RWPE1 (cell line): ENCODE measurements at regions not wholly inside any gene's neighbourhood (a gene's known extent, or its start where the extent isn't known, plus 50 kb on each side); places are given as distances from the start of the nearest gene placed in this dataset.
A peak's percentile ranks its signal among the peaks of the same experiment; 100 is the strongest.

ENCODE experiments used
- CTCF ChIA-PET: fragments of 350-600 bp; sonication (Branson Sonifier 250); formaldehyde crosslinking; extraction: SDS; loops from one replicate; lab custom pipeline; 2021; lab: Yijun Ruan, JAX
- POLR2A ChIA-PET: fragments of 400-600 bp; formaldehyde crosslinking; extraction: SDS; loops from one replicate; lab custom pipeline; 2020; ENCODE audit warnings: antibody characterized with exemption; ENCODE audit not compliant: low non-redundant PET; lab: Yijun Ruan, JAX
- DNase-seq: peaks from one replicate; pipeline ENCODE4 v3.0.0; 2012; ENCODE audit warnings: low spot score
- H3K27ac ChIP-seq: fragments of 450-650 bp; 2 replicates; pipeline ENCODE4 v1.5.1; 2017
- CTCF ChIP-seq: fragments of 450-650 bp; conservative IDR thresholded peaks from 2 replicates; pipeline ENCODE4 v1.5.1; 2017; ENCODE audit warnings: low read depth, mild to moderate bottlenecking

GRCh38 chr2:75276093-75277029 lies 77.0 kb upstream of the TACR1 start:
- peak; percentile 37 for DNase-seq
- ChIA-PET POLR2A (no interaction called here), CTCF (interaction anchor here (0.6 to 0.7 kb wide), 4 partner anchors 38 to 586 kb away, joined by 3 to 4 read pairs (median 3); no protein-coding TSS in a partner anchor)
- no peak overlapping the region for H3K27ac ChIP-seq
- TF ChIP-seq CTCF: no peak

DNA sequence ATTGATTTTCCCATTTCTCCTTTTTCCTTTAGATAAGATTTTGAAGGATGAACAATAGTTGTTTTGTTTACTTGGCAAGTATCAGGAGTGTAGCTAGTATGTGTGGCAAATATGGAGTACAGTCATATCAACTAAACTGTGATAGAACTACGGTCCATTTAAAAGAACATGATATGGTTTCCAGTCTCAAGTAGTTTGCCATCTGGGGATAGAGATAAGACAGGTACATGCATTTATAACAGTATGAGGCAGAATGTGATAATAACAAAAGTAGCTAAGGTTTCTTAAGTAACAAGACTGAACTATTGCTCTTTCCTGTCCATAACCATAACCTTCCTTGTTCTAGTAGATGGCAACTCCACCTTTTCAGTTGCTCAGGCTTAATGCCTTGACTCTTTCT lies 75.6 kb upstream of the TACR1 start:
- TF ChIP-seq CTCF: no peak
- POLR2A ChIA-PET: no interaction called here
- no peak overlapping the region for H3K27ac ChIP-seq
- DNase-seq: no peak
- CTCF ChIA-PET: no interaction called here

DNA sequence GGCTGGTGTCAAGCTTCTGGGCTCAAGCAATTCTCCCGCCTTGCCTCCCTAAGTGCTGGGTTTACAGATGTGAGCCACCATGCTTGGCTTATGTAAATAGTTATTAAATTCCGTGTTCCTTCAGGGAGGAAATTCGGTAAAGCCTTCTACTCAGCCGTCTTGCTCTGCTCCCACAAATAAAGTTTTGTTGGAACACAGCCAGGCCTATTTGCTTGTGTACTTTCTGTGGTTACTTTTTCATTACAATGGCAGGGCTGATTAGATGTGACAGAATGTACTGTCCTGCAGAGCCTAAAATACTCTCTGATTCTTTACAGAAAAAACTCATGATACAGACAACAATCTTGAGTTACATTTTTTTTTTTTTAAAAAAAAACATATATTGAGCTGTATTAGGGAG lies 68.8 kb upstream of the TACR1 start:
- DNase-seq: no peak
- CTCF ChIA-PET: no interaction called here
- H3K27ac ChIP-seq: no peak overlapping the region
- POLR2A ChIA-PET: no interaction called here
- TF ChIP-seq CTCF: no peak

GRCh38 chr2:75261923-75262322 lies 62.6 kb upstream of the TACR1 start:
- CTCF ChIA-PET: interaction anchor here (0.7 kb wide), 1 partner anchor 62 kb away, joined by 4 read pairs; no protein-coding TSS in a partner anchor
- H3K27ac ChIP-seq: no peak overlapping the region
- no peak for TF ChIP-seq CTCF
- no peak for DNase-seq
- POLR2A ChIA-PET: no interaction called here

DNA sequence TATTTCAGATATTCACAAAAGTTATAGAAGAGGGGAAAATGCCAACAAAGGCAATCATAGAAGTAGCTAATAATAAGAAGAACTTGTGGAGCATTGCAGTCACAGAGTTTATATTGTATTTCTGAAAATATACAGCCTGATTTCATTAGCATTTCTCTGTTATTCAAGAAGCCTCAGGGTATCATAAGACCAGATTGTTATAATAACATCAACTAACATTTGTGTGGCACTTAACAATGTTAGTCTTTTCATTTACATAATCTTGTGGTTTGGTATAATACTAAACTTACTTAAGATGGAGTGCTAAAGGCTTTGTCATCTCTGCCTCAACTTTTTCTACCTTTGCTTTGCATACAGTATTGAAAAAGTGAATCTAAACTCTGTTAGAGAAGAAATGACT lies 61.6 kb upstream of the TACR1 start:
- CTCF ChIA-PET: no interaction called here
- POLR2A ChIA-PET: no interaction called here
- TF ChIP-seq CTCF: no peak
- no peak for DNase-seq
- no peak overlapping the region for H3K27ac ChIP-seq

- no peak overlapping the region for H3K27ac ChIP-seq
- ChIA-PET CTCF (no interaction called here), POLR2A (no interaction called here)
- DNase-seq: no peak
- TF ChIP-seq CTCF: no peak
These were observed 59.3 kb upstream of the TACR1 start for GRCh38 chr2:75258620-75259019.
